ENCODE measurements at regions not wholly inside any gene's neighbourhood (a gene's known extent, or its start where the extent isn't known, plus 50 kb on each side); places are given as distances from the start of the nearest gene placed in this dataset.

- no peak for DNase-seq
Measured at GRCh38 chr7:106776618-106777347, 88.3 kb upstream of the PIK3CG start.

- no peak for DNase-seq
Measured at GRCh38 chr7:106777674-106778299, 87.3 kb upstream of the PIK3CG start.

- DNase-seq = peak; percentile 57
Measured at GRCh38 chr7:106778656-106779250, 86.3 kb upstream of the PIK3CG start.

DNA sequence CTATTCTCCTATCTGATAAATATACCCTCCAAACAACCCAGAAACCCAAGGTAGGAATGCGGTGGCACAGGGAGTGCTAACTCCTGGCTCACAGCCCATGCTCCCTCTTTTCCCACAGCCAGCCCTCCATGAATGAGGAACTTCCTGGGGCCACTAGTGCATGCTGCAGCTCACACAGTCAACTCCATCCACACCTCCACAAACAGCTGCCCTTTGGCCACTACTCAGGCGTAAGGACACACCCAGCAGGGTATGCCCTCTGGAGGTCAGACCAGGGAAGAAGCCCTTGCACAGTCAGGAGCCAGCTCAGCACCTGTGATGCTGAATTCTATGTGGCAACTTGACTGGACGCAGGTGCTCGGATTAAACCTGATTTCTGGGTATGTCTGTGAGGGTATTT, 85.2 kb upstream of the PIK3CG start:
- no peak for DNase-seq

- no peak for DNase-seq
Measured at GRCh38 chr7:106781007-106781406, 84.1 kb upstream of the PIK3CG start.

DNA sequence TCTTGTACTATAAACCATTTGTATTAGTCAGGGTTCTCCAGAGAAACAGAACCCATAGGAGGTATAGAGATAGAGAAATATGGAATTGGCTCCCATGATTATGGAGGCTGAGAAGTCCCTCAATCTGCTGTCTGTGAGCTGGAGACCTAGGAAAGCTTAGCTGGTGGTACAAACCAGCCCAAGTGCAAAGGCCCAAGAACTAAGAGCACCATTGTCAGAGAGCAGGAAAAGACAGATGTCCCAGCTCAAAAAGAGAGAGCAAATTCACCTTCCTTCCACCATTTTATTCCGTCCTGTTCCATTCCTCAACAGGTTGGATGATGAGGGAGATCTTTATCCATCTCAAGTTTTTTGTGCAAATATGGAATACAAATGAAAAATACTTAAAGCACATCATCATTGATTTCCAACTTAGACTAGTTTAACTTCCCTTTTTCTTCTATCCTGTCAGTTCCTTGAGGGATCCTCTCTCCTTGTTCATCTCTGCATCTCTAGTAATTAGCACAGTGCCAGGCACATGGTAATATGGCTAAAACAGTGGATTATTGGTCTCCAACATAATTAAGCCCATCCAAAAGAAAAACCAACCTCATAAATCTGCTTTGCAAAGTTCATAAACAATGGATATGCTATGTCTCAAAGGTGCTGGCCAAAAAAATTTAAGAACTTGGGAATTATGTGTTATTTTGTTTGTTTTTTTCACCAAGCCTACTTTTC, 83.1 kb upstream of the PIK3CG start:
- DNase-seq = no peak

- no peak for DNase-seq
Measured at GRCh38 chr7:106783286-106783685, 81.8 kb upstream of the PIK3CG start.

DNA sequence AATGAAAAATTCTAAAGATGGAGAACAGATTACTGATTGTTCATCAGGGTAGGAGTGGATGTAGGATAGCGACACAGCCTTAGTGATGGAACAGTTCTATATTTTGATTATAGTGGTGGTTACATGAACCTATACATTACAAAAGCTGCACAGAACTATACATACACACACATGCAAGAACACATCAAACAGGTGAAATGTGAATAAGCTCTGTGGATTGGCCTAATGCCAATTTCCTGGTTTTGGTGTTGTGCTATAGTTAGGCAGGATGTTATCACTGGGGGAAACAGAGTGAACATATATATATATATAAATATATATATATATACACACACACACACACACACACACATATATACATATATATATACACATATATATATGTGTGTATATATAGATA, 76.4 kb upstream of the PIK3CG start:
- no peak for DNase-seq

GRCh38 chr7:106791526-106791925, 73.6 kb upstream of the PIK3CG start:
- no peak for DNase-seq

- no peak for DNase-seq
Measured at GRCh38 chr7:106792233-106792926, 72.7 kb upstream of the PIK3CG start.

- DNase-seq = no peak
Measured at GRCh38 chr7:106793015-106793975, 71.8 kb upstream of the PIK3CG start.

DNA sequence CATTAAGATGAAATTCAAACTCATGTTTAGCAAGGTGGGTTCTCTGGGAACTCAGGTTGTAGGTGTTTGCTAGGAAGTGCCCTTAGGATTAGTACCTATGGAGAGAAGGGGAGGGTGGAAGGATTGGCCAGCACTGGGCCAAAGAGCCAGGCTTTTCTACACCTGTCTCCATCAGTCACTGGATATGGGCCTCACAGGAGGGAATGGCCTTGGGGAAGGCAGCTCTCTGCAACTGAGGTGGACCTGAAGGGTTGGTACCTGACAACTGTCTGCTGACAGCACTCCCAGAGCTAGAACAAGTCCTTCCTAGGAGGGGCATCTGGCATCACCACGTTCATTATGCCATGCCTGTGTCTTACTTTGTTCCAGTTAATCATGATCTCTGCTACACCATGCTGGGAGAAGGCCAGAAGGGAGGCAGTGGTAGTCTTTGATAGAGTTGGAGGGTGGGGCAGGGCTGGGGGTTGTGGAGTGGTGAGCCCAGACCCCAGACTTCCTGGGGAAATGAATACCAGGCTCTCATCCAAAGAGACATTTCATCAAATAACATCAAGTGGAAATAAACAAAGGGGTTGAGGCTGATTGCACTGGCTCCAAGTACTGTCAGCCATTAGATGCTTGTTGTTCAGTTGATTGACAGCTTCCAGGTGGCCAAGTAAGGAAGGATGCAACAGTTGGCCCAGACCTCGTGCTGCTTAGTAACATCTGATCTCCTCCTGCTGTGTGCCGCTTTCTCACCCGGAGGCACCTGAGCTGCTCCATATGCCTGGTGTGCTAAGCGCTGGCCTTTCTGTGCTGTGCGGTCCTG, 70.6 kb upstream of the PIK3CG start:
- DNase-seq = no peak

DNA sequence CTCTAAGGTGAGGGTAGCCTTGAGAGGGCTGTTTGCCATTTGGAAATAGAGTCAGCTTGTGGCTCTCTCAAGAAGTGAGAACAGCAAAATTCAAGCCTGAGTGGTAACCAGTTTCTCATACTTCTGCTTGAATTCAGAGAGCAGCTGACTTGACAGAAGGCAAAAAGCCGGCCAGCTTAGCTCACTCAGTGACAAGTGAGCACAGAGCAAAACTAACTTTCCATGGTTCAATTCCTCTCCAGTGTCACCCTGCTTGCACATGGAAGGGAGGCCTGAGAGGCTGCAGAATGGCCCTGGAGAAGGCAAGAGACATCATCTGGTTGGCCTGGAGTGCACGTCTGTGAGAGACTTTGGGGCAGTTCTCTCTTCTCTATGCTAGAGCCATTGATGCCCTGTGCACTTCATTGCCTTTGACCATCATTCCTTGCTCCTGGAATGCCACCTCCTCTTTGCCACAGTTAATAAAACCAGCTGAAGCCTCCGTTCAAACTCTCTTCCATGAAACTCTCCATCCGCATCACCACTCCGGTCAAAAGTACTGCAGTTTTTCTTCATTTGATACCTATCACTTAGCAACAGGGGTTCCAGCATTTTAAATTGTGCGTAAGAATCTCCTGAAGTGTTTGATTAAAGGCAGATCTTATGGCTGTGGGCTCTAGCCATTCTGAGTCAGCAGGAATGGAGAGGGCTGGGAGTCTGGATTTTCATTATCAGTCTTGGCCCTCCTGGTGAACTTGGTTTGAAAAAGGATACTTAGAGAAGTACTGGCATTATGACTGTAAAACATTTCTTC, 69.8 kb upstream of the PIK3CG start:
- no peak for DNase-seq

GRCh38 chr7:106795877-106796231, 69.2 kb upstream of the PIK3CG start:
- DNase-seq = no peak

DNA sequence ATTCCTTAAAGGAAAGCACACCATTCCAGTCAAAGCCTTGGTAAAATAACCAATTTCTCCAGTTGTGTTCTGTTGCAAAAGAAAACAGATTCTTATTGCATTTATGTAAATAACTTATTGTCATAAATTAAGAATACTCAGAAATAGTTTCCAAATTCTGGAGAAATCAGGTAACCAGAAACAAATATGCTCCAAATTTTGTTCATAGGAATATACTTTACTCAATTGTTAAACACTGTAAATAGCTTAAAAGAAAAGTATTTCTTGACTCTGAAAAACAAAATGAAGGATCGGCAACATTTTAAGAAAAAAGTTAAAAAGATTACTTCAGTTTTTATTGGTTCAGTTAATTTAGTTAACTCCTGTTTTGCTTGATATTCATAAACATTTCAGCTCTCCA, 67.1 kb upstream of the PIK3CG start:
- no peak for DNase-seq

- no peak for DNase-seq
Measured at GRCh38 chr7:106802589-106802988, 62.5 kb upstream of the PIK3CG start.

DNA sequence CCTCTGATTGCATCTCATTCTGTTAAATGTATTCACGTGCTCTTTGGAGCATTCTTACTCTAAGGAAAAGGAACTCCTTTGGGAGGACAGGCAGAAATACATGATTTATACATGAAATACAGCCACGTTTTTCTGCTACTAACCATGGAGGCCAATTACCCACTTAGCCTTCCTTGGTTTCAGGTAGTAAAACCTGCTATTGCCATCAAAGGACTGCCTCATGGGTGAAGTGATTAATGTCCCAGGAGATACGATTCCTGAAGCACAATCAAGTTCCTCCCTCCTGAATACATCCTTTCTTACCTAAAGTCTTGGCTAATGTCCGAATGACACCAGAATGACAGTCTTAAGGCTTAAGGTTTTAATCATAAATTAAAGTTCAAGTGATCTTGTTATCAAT, 58.5 kb upstream of the PIK3CG start:
- no peak for DNase-seq

- DNase-seq = no peak
Measured at GRCh38 chr7:106807474-106807873, 57.6 kb upstream of the PIK3CG start.

DNA sequence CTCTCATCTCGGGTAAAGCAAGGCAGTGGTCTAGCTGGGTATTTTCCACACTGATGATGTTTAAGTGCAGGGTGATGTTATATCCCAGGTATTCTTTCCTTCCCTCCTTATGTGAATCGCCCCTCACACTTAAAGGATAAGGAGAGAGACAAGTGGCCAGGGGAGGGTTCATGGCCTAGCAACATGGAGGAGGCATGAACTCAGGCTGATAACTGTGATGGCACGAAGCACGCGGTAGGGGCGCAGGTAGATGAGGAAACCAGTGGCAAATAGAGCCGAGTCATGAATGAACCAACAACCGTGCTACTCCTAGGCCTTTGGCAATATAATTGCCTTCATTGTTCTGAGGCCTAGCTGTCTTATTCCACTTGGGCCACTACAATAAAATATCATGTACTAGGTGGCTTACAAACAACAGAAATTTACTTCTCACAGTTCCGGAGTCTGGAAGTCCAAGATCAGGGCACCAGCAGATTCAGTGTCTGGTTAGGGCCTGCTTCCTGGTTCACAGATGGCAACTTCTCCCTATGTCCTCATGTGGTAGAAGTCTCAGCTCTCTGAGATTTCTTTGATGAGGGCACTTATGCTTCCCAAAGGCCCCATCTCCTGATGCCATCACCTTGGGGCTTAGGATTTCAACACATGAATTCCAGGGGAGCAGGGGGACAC, 56.0 kb upstream of the PIK3CG start:
- DNase-seq = no peak
